ENCODE measurements at regions not wholly inside any gene's neighbourhood (a gene's known extent, or its start where the extent isn't known, plus 50 kb on each side); places are given as distances from the start of the nearest gene placed in this dataset.

DNA sequence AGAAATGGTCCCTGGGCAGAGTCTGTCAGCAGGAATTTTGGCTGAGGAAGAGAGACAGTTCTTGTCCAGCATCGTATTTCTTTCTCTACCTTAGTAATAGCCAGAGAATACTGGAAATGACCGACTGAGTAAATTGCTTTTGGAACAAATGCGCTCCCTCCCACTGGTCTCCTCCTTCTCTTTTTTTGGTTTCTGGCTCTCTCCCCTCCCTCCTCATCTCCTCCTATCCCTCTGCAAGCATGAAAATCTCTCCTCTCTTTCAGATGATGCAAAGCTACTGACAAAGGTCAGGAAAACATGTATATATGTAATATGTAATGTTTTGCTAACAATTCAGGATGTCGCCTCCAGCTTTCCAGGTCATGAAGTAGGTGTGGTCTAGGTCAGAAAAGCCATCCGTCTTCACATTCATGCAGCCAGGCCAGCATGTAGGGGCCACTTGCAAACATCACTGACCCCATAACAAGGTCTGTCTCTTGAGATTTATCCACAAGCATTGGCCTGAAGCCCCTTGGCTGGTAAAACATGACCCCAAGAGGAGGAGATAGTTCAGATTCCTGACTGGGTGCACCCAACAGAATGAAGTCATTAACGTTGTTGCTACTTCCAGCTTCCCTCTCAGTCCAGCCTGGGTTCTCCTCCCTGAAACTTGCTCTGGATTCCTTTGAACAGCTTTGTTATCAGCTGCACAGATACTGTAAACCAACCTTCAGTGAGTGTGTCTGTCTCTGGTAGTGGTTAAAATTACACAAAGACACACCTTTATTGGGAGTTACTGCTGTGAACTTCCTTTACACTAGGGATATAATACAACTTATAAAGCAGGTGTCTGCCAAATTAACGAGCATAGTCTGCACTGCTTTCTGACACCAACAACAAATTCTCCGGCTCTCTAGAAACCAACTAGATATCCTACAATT lies 864.4 kb upstream of the KLHL29 start:
- no peak for DNase-seq (ENCODE audit: low spot score)
- TF ChIP-seq, protein P1, sequence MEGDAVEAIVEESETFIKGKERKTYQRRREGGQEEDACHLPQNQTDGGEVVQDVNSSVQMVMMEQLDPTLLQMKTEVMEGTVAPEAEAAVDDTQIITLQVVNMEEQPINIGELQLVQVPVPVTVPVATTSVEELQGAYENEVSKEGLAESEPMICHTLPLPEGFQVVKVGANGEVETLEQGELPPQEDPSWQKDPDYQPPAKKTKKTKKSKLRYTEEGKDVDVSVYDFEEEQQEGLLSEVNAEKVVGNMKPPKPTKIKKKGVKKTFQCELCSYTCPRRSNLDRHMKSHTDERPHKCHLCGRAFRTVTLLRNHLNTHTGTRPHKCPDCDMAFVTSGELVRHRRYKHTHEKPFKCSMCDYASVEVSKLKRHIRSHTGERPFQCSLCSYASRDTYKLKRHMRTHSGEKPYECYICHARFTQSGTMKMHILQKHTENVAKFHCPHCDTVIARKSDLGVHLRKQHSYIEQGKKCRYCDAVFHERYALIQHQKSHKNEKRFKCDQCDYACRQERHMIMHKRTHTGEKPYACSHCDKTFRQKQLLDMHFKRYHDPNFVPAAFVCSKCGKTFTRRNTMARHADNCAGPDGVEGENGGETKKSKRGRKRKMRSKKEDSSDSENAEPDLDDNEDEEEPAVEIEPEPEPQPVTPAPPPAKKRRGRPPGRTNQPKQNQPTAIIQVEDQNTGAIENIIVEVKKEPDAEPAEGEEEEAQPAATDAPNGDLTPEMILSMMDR (IDR thresholded peaks at IDR 0.05), result no peak
- peak; percentile 88 for ATAC-seq (ENCODE audit: low FRiP score)

DNA sequence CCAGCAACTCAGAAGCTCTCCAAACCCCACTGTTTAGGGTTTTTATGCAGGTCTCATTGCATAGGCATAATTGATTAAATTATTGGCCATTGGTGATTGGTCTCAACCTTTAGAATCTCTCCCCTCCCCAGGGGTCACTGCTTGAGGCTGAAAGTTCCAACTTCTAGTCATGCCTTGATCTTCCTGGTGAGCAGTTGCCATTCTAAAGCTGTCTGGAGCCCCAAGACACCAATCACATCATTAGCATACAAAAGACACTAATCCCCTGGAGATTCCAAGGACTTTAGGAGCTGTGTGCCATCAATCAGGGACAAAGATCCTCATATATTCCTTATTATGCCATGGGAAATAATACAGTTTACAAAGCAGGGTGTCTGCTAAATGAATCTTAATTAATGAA lies 863.4 kb upstream of the KLHL29 start:
- ATAC-seq (ENCODE audit: low FRiP score) (no peak), DNase-seq (ENCODE audit: low spot score) (no peak)
- TF ChIP-seq, protein P1 (IDR thresholded peaks at IDR 0.05), result no peak

DNA sequence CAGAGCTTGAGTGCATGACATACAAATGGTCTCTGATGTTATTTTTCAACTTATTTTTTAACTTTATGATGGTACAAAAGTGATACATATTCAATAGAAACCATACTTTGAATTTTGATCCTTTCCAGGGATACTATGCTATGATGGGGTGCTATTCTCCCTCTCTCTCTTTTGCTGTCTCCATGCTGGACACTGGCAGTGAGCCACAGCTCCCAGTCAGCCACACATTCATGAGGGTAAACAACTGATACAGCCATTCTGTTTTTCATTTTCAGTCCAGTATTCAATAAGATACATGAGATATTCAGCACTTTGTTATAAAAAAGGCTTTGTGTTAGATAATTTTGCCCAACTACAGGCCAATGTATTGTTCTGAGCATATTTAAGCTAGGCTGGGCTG lies 859.3 kb upstream of the KLHL29 start:
- TF ChIP-seq, protein P1 (IDR thresholded peaks at IDR 0.05), result no peak
- ATAC-seq (ENCODE audit: low FRiP score) (no peak), DNase-seq (ENCODE audit: low spot score) (no peak)

DNA sequence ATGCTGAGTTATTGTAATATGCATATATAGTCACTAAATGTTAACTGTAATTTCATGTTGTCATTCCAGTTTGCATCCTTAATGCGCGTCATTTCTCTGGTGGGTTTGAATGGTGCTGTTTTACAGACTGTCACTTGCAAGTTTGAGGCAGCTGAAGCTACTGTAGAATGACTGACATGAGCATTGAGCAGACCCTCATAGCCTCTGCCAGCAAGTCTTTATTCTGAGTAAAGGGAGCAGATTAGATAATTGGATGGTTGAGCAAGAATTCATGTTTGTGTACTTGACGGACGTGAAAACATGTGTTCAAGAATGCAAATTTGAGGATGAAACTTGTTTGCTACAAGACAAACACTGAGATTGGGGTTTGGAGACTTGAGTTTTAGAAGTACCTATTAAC lies 854.8 kb upstream of the KLHL29 start:
- no peak for ATAC-seq (ENCODE audit: low FRiP score)
- no peak for DNase-seq (ENCODE audit: low spot score)
- TF ChIP-seq, protein P1 (IDR thresholded peaks at IDR 0.05), result no peak

DNA sequence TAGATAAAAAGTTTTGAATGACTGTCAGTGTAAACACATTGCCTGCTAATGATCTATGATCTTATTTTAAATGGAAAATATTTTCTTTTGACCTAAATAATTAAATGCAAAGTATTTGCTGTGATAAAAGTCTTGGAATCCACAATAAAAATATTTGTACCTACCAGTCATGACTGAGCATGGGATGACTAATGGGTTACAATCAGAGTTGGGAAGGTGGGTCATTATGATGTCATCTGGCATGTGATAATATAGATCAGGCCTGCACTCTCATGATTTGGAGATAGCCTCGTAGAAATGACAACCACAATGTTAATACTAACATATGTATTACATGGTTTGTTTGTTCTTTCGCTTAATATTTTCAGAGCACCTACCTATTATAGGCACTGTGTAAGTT lies 848.8 kb upstream of the KLHL29 start:
- DNase-seq (ENCODE audit: low spot score) (no peak), ATAC-seq (ENCODE audit: low FRiP score) (no peak)
- TF ChIP-seq, protein P1 (IDR thresholded peaks at IDR 0.05), result no peak

DNA sequence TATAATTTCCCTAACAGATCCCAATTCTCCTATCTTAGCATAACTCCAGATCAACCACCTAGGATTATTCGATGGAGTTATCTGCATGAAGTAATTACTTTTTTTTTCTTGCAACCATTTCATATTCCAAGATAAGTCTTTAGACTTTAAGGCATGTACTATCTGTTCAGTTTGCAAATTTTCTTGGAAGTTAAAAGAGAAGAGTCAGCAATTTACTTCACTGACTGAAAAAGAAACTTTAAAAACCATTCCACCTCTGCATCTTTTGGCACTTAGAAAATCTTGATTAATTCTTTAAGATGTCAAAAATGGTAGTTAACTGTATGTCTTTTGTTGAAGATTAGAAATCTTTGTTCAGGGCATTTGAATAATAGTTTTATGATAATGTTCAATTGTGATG lies 830.5 kb upstream of the KLHL29 start:
- ATAC-seq (ENCODE audit: low FRiP score), result no peak
- DNase-seq (ENCODE audit: low spot score), result no peak
- TF ChIP-seq, protein P1 (IDR thresholded peaks at IDR 0.05), result no peak

DNA sequence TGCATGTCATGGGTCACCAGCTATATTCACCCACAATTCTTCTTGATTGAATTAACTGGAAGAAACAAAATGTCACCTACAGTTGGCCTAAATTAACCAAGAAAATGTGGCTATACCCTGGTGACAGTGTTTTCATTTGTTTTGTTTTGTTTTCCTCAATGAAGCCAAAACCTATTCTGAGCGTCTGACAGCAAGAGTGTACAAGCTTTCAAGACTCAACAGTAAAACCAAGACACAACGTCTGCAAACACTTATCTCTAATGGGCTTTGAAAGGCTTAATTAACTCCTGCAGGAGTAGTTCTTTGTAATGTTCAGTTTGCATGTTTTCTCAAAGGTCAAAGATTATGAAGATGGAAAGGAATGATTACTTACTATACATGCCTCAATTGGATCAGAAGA lies 827.6 kb upstream of the KLHL29 start:
- ATAC-seq (ENCODE audit: low FRiP score), result no peak

More for the DNA sequence above, 827.6 kb upstream of the KLHL29 start:
- DNase-seq (ENCODE audit: low spot score), result no peak
- TF ChIP-seq, protein P1 (IDR thresholded peaks at IDR 0.05), result no peak

Data from omental fat pad (tissue), 3 donors.